Activated naive CD4-positive, alpha-beta T cell treated with anti-CD3 and anti-CD28 coated beads for 36 hours (primary cell): ENCODE measurements at regions not wholly inside any gene's neighbourhood (a gene's known extent, or its start where the extent isn't known, plus 50 kb on each side); places are given as distances from the start of the nearest gene placed in this dataset.
"Not testable (repeated sequence)": the region's sequence is repeated elsewhere in the genome, so short reads cannot be mapped to it uniquely, and the experiment has no call there.

Experiments used
- CTCF ChIA-PET: fragments of 350-600 bp; sonication (Branson Sonifier 250); formaldehyde crosslinking; loops from one replicate; lab custom pipeline; 2021; ENCODE audit warnings: antibody characterized with exemption; lab: Charles Lee
- DNase-seq: peaks from one replicate; pipeline ENCODE4 v3.0.0-alpha.2; 2020
- H3K27ac Mint-ChIP-seq: one replicate; pipeline ENCODE4 v1.8.0; 2021; ENCODE audit warnings: mild to moderate bottlenecking, mixed read lengths
- H3K27me3 Mint-ChIP-seq: one replicate; pipeline ENCODE4 v1.8.0; 2021; ENCODE audit warnings: low read depth, mixed read lengths
- H3K36me3 Mint-ChIP-seq: one replicate; pipeline ENCODE4 v1.8.0; 2021; ENCODE audit warnings: low read depth, mixed read lengths
- H3K4me1 Mint-ChIP-seq: one replicate; pipeline ENCODE4 v1.8.0; 2021; ENCODE audit warnings: low read depth, mixed read lengths
- H3K4me3 Mint-ChIP-seq: one replicate; pipeline ENCODE4 v1.8.0; 2021; ENCODE audit warnings: mild to moderate bottlenecking, moderate library complexity, mixed read lengths
- H3K9me3 Mint-ChIP-seq: one replicate; pipeline ENCODE4 v1.8.0; 2021; ENCODE audit warnings: mixed read lengths
- intact Hi-C: fragments of 100-400 bp; cut with micrococcal nuclease; formaldehyde crosslinking; loops from one replicate; pipeline ENCODE4 v1.15.1; 2023

DNA sequence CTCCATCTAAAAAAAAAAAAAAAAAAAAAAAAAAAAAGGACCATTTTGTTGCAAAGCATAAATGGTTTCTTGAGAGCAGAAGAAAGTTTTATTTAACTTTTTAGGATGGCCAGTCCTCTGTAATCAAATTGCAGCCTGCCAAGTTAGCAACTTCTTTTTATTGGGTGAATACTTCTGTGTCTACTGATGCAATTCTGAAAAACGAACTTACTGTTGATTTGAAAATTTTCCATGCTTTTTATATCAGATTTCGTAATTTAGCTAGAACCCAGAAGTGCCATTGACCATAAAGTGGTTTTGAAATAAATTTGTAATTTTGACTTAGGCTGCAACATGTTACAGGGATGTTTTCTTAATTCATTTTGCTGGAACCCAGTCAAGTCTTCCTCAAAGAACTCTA, 269.1 kb upstream of the ACTBL2 start:
- H3K27ac Mint-ChIP-seq = no peak overlapping the region
- H3K4me1 Mint-ChIP-seq = no peaks in the 10 kb centered on the region
- intact Hi-C loops = no loop called here
- no peaks in the 10 kb centered on the region for H3K9me3 Mint-ChIP-seq
- H3K27me3 Mint-ChIP-seq = peaks cover 19% of the 10 kb centered on the region
- no peak overlapping the region for H3K4me3 Mint-ChIP-seq
- H3K36me3 Mint-ChIP-seq = no peaks in the 10 kb centered on the region
- CTCF ChIA-PET = no interaction called here
- no peak for DNase-seq

DNA sequence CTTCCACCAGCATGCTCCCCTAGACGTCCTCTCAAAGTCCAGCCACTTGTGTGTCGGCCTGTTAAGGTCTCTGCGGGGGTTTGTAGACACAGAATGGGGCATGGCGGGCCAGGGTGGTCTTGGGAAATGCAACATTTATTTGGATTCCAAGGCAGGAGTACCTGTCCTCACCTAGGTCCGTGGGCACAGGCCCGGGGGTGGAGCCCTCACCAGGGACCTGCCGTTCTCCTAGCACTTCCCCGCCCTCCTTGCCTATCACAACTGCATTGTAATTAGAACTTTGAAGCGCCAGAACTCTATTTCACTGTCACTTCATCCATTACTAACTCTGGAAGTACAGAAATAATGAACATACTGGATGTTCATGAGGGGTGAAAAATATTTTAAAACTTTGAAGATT, 268.3 kb upstream of the ACTBL2 start:
- CTCF ChIA-PET = no interaction called here
- intact Hi-C loops = no loop called here

DNA sequence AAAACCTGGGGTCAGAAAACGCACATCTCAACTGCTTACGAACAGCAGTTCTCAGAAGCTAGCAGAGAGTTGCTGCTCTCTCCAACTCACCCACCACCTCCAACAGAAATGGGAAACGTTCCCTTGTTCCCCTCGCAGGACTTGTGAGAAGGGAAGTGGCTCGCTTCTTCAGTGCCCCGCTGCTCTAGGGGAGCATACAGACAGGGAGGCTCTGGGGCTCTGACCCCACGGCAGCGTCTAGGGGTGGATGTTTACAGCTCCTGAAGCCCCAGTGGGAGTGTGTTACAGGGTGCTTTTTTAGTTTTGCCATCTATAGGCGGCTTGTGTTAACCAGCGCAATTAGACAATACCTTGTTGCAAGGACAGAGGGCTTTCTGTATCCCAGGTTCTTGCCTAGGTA, 267.7 kb upstream of the ACTBL2 start:
- Mint-ChIP-seq H3K27me3 (peaks cover 12% of the 10 kb centered on the region), H3K4me3 (no peak overlapping the region), H3K9me3 (no peaks in the 10 kb centered on the region), H3K36me3 (no peaks in the 10 kb centered on the region), H3K4me1 (no peaks in the 10 kb centered on the region), H3K27ac (no peak overlapping the region)
- no peak for DNase-seq
- CTCF ChIA-PET = no interaction called here
- intact Hi-C loops = no loop called here

More for the DNA sequence above, 268.3 kb upstream of the ACTBL2 start:
- Mint-ChIP-seq H3K36me3 (no peaks in the 10 kb centered on the region), H3K4me1 (no peaks in the 10 kb centered on the region), H3K4me3 (no peak overlapping the region), H3K27ac (no peak overlapping the region), H3K27me3 (peaks cover 14% of the 10 kb centered on the region), H3K9me3 (no peaks in the 10 kb centered on the region)
- DNase-seq = no peak

DNA sequence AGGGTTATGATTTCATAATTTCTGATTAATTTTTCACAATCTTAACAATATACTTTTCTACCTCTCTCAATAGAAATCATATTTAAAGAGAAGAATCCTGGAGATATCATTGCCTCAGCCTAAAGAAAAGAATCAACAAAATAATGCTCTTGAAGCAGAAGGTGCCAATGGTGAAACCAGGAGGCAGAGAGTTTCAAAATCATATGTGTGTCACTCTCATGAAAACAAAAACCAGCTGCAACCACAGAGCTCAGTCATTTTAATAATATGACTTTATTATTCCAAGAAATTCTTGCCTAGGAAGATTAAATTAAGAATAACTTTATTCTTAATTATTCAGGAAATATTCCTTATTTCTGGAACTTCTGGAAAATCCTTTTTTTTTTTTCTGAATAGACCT, 266.8 kb upstream of the ACTBL2 start:
- no peaks in the 10 kb centered on the region for H3K36me3 Mint-ChIP-seq
- H3K27ac Mint-ChIP-seq = no peak overlapping the region
- DNase-seq = no peak
- CTCF ChIA-PET = no interaction called here
- H3K4me1 Mint-ChIP-seq = no peaks in the 10 kb centered on the region
- H3K9me3 Mint-ChIP-seq = no peaks in the 10 kb centered on the region
- no peak overlapping the region for H3K4me3 Mint-ChIP-seq
- intact Hi-C loops = no loop called here
- peaks cover 12% of the 10 kb centered on the region for H3K27me3 Mint-ChIP-seq

DNA sequence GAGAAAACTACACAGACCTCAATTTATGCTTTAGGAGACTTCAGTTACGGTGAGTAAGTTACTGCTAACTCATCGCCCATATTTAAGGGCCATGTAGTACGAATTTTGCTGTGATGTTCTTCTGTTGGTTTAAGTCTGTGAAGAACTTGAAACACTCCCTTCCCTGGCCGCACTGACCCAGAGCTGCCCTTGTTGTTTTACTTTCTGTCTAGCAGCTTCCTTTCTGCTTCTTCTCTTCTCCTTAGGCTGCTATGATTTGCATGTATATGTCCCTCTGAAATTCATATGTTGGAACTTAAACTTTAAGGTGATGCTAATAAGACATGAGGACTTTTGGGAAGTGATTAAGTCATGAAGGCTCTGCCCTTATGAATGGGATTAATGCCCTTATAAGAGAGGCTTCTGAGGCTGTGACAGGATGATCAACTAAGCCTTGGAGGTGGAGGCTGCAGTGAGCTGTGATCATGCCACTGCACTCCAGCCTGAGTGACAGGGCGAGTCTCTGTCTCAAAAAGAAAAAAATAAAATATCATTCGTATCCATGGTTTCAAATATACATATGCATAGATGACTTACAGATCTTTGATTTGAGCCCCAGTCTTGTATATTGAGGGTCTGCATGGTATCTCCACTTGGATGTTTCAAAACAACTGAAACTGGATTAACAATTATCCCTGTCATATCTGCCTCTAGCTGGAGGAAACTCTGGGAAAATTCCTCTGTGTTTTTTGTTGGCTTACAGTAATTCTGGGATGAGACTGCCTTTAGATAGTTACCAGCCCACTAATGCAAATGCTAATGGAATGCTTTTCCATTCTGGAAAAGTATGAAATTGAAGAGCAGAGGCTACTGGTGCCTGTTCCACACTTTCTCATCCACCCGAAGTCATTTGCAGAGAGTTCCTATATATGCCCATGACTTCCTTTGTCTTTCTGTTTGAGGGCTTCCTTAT, 263.4 kb upstream of the ACTBL2 start:
- intact Hi-C loops = no loop called here
- Mint-ChIP-seq H3K27me3 (peaks cover 12% of the 10 kb centered on the region), H3K9me3 (no peaks in the 10 kb centered on the region), H3K36me3 (no peaks in the 10 kb centered on the region), H3K4me1 (no peaks in the 10 kb centered on the region), H3K4me3 (no peak overlapping the region), H3K27ac (no peak overlapping the region)
- CTCF ChIA-PET = interaction anchor here (0.8 kb wide), 1 partner anchor 247 kb away, joined by 3 read pairs; no protein-coding TSS in a partner anchor
- DNase-seq = no peak

DNA sequence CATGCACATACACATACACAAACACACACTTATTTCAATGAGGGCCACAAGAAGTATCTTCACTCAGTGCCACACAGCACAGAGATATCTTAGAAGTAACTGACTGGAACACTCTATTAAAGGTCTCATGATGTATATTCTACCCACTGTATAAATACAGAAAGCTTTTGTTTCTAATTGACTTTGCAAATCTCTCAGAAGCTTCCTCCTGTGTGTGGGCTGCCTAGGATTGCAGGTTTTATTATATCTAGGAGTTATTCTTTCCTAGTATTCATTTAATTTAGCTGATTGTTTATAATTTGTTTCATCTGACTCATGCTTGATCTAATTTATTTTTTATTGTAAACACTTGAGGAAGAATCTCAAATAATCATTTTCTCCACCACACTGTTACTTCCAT, 262.4 kb upstream of the ACTBL2 start:
- no peak overlapping the region for H3K4me3 Mint-ChIP-seq
- intact Hi-C loops = no loop called here
- DNase-seq = no peak
- H3K36me3 Mint-ChIP-seq = no peaks in the 10 kb centered on the region
- CTCF ChIA-PET = interaction anchor here (0.8 kb wide), 1 partner anchor 246 kb away, joined by 3 read pairs; no protein-coding TSS in a partner anchor
- no peaks in the 10 kb centered on the region for H3K4me1 Mint-ChIP-seq
- H3K27ac Mint-ChIP-seq = no peak overlapping the region
- no peaks in the 10 kb centered on the region for H3K9me3 Mint-ChIP-seq
- peaks cover 12% of the 10 kb centered on the region for H3K27me3 Mint-ChIP-seq

DNA sequence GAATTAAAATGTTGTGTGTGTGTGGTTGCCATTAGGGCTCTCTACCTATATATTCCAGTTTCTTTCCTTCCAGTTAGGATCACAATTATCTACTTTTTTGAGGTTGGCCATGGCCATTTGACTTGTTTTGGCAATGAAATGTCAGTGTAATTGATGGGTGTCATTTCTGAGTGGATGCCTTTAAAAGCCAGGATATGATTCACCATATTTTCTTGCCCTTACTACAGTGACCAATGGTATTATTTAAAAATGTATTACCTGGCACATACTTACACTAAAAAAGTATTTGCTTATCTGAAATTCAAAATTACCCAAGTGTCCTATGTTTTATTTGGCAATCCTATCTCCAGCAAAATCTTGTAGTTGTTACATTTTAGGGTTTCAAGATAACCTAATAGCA, 258.7 kb upstream of the ACTBL2 start:
- intact Hi-C loops = no loop called here
- Mint-ChIP-seq H3K4me3 (no peak overlapping the region), H3K27me3 (peaks cover 2% of the 10 kb centered on the region), H3K36me3 (no peaks in the 10 kb centered on the region), H3K27ac (no peak overlapping the region), H3K4me1 (no peaks in the 10 kb centered on the region), H3K9me3 (no peaks in the 10 kb centered on the region)
- DNase-seq = no peak
- CTCF ChIA-PET = no interaction called here

DNA sequence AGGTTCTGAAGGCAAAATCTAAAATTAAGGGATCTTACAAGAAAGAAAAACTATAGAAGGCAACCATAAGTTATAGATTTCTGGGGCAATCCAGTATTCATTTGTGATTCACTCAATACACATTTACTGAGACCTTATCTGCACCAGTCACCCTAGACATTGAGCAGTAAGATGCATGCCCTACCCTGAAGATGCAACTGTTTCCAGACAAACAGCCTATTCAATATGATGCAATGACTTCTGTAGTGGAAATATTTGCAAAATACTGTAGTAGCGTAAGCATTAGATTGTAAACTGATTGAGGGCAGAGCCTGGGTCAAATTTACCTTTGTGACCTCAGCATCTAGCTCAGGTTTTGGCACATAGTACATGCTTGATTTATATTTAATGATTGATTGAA, 256.2 kb upstream of the ACTBL2 start:
- H3K27ac Mint-ChIP-seq = no peak overlapping the region
- CTCF ChIA-PET = no interaction called here
- no peaks in the 10 kb centered on the region for H3K36me3 Mint-ChIP-seq
- intact Hi-C loops = no loop called here
- H3K9me3 Mint-ChIP-seq = no peaks in the 10 kb centered on the region
- H3K4me3 Mint-ChIP-seq = no peak overlapping the region
- H3K27me3 Mint-ChIP-seq = peaks cover 2% of the 10 kb centered on the region
- DNase-seq = no peak
- no peaks in the 10 kb centered on the region for H3K4me1 Mint-ChIP-seq

DNA sequence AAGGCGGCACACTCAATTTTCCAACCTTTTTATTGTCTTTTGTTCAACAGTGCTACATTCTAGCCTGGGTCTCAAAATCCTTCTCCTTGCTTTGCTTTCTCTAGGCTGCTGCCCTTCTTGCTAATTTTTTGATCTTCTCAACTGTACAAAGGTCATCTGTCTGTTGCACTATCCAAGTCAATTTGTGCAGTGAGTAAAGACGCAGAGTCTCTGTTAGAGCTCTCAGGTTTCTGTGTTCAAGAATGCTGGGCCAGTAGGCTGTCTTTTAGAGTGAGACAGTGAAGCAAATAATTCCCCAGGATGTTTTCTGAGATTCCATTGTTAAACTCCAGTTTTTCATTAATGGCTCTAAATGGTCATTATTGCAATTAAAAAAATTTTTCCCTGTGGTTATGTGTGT, 255.7 kb upstream of the ACTBL2 start:
- DNase-seq = no peak
- H3K36me3 Mint-ChIP-seq = no peaks in the 10 kb centered on the region
- peaks cover 2% of the 10 kb centered on the region for H3K27me3 Mint-ChIP-seq
- no peak overlapping the region for H3K27ac Mint-ChIP-seq
- intact Hi-C loops = no loop called here
- H3K4me1 Mint-ChIP-seq = no peaks in the 10 kb centered on the region
- no peak overlapping the region for H3K4me3 Mint-ChIP-seq
- CTCF ChIA-PET = no interaction called here
- H3K9me3 Mint-ChIP-seq = no peaks in the 10 kb centered on the region

DNA sequence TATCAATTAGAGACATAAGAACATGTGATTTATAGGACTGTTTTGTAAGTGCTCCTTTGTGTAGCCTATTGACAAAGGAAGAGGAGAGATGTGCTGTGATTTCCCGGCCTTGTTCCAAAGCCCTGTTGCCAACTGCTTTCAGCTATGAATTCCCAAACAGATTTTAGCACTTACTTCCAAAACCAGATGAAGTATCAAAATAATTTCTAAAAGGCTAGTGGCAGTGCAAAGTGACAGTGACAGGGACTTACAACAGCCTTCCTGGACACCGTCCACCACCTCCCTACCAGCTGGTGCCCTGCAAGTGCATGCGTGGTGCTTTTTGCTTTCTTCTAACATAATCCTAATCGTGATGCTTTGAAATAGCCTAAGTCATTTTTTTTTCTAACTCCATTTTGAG, 254.1 kb upstream of the ACTBL2 start:
- DNase-seq = no peak
- CTCF ChIA-PET = no interaction called here
- Mint-ChIP-seq H3K27ac (no peak overlapping the region), H3K9me3 (no peaks in the 10 kb centered on the region), H3K36me3 (no peaks in the 10 kb centered on the region), H3K4me3 (no peak overlapping the region), H3K27me3 (peaks cover 2% of the 10 kb centered on the region), H3K4me1 (no peaks in the 10 kb centered on the region)
- intact Hi-C loops = no loop called here

DNA sequence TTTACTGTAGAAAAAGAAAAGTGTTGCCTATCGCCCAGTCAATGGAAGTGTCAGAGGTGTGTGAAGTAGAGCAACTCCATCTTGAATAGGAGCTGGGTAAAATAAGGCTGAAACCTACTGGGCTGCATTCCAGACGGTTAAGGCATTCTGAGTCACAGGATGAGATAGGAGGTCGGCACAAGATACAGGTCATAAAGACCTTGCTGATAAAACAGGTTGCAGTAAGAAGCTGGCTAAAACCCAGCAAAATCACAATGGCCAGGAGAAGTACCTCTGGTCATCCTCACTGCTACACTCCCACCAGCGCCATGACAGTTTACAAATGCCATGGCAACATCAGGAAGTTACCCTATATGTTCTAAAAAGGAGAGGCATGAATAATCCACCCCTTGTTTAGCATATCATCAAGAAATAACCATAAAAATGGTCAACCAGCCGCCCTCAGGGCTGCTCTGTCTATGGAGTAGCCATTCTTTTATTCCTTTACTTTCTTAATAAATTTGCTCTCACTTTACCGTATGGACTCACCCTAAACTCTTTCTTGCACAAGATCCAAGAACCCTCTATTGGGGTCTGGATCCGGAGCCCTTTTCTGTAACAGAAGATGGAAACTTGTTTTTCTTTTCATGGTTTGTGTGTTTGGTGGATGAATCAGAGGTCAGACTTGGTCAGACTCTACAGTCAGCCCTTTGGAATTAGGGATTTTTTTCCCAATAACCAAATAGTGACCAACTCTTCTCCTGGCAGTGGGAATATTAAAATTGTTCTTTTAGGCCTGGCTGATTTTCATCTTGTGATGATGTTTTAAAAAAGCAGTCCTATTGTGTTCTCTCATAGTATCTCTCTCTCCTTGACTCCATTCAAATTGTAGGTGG, 252.9 kb upstream of the ACTBL2 start:
- CTCF ChIA-PET, H3K36me3 Mint-ChIP-seq, H3K9me3 Mint-ChIP-seq, H3K4me1 Mint-ChIP-seq, H3K4me3 Mint-ChIP-seq, H3K27me3 Mint-ChIP-seq, intact Hi-C loops, DNase-seq, H3K27ac Mint-ChIP-seq: not testable (repeated sequence)

DNA sequence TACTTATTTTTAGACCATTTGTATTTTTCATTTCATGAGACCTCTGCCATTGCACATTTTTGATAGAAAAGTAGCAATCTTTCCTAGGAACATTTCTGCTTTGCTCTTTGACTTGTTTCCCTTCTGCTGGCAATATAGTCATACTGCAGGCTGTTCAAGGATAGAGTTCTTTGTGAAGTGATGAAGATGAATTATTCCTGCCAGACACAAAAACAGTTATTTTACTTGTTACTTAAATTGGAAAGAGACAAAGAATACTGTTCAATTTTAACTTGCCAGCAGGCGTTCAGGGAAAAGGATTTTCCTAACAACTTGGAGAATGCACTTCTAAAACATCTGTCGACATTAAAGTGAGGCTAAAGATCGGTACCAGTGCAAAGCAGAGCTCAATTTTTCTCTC, 251.7 kb upstream of the ACTBL2 start:
- H3K27me3 Mint-ChIP-seq = peaks cover 2% of the 10 kb centered on the region
- intact Hi-C loops = no loop called here
- no peaks in the 10 kb centered on the region for H3K36me3 Mint-ChIP-seq
- CTCF ChIA-PET = no interaction called here
- H3K4me1 Mint-ChIP-seq = no peaks in the 10 kb centered on the region
- H3K9me3 Mint-ChIP-seq = no peaks in the 10 kb centered on the region
- no peak overlapping the region for H3K27ac Mint-ChIP-seq
- no peak overlapping the region for H3K4me3 Mint-ChIP-seq
- DNase-seq = no peak
